ENCODE measurements at regions not wholly inside any gene's neighbourhood (a gene's known extent, or its start where the extent isn't known, plus 50 kb on each side); places are given as distances from the start of the nearest gene placed in this dataset.

DNA sequence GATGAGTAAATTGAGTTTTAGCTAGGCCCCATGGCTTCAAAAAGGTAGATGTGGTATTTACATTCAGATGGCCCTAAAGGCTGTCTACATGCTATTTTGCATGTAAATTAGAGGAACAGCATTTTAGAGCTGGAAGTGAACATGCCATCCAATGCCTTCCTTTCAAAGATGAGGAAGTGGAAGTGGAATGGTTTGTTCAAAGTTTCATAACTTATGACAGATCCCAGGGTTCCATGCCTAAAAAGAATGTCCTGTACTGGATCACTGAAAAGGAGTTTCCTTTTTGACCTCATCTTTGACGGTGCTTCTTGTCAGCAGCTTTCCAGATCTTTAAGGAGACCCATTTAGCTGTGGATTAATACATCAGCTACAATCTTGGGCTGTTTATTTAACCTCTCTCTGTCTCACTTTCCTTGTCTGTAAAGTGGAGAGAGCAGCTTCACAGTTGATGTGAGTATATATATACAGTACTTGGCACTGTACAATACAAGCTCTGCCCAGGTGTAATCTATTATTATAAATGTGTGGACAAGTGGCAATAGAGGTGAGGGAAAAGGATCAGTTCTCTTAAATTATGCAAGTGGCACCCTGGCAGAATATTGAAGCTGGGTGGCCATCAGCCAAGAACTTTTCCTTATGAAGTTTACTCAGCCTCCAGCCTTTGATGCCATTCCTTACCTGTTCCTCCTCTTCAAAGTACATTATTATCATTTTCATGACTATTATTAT lies 68.7 kb upstream of the GOLGA8B start:
- no peaks in the 10 kb centered on the region for H3K36me3 ChIP-seq
- H3K4me3 ChIP-seq: no peak overlapping the region
- no peak for DNase-seq
- no peaks in the 10 kb centered on the region for H3K9me3 ChIP-seq
- H3K27me3 ChIP-seq: no peaks in the 10 kb centered on the region
- TF ChIP-seq, protein P1, sequence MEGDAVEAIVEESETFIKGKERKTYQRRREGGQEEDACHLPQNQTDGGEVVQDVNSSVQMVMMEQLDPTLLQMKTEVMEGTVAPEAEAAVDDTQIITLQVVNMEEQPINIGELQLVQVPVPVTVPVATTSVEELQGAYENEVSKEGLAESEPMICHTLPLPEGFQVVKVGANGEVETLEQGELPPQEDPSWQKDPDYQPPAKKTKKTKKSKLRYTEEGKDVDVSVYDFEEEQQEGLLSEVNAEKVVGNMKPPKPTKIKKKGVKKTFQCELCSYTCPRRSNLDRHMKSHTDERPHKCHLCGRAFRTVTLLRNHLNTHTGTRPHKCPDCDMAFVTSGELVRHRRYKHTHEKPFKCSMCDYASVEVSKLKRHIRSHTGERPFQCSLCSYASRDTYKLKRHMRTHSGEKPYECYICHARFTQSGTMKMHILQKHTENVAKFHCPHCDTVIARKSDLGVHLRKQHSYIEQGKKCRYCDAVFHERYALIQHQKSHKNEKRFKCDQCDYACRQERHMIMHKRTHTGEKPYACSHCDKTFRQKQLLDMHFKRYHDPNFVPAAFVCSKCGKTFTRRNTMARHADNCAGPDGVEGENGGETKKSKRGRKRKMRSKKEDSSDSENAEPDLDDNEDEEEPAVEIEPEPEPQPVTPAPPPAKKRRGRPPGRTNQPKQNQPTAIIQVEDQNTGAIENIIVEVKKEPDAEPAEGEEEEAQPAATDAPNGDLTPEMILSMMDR (IDR thresholded peaks at IDR 0.05): no peak
- TF ChIP-seq EP300 (IDR thresholded peaks at IDR 0.05) (no peak), POLR2A (IDR thresholded peaks at IDR 0.05) (no peak), POLR2AphosphoS5 (IDR thresholded peaks at IDR 0.05) (no peak)
- 37 to 55% (median 50%) methylated on average over 1 of the region's 1 CpG for WGBS, 5 donors
- no peaks in the 10 kb centered on the region for H3K4me1 ChIP-seq
- intact Hi-C loops (cut with DNase I; ENCODE audit: low total_unique reads): no loop called here
- H3K27ac ChIP-seq: no peak overlapping the region

DNA sequence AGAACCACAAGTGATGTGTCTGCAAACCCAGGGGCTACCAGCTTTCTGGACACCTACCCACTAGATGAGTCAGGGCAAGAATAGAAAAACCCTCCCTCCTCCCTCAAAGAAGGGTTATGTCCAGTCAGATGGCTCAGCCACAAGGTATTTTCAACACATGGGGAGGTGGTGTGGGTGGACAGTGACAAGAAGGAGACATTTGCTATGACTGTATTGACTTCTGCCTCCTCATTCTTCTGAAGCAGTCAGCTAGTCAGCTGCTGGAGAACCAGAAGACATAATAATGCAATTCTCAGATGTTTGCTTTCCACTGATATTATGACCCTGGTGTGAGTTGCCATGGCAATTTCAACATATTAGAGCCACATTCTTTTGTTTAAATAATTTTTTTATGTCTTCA lies 66.7 kb upstream of the GOLGA8B start:
- no peak for DNase-seq
- intact Hi-C loops (cut with DNase I; ENCODE audit: low total_unique reads): no loop called here

GRCh38 chr15:34648294-34648631 lies 64.8 kb upstream of the GOLGA8B start:
- no peaks in the 10 kb centered on the region for H3K27me3 ChIP-seq
- no peak for DNase-seq
- H3K4me1 ChIP-seq: no peaks in the 10 kb centered on the region
- 29 to 67% (median 57%) methylated on average over 4 of the region's 4 CpGs for WGBS, 5 donors
- no peak overlapping the region for H3K27ac ChIP-seq
- H3K4me3 ChIP-seq: no peak overlapping the region
- TF ChIP-seq POLR2AphosphoS5 (IDR thresholded peaks at IDR 0.05): no peak
- no peak for TF ChIP-seq POLR2A (IDR thresholded peaks at IDR 0.05)
- no peak for TF ChIP-seq EP300 (IDR thresholded peaks at IDR 0.05)
- TF ChIP-seq, protein P1 (IDR thresholded peaks at IDR 0.05): no peak
- peaks cover 0 to 6% (median 0%) of the 10 kb centered on the region in 4 donors for H3K9me3 ChIP-seq
- no peaks in the 10 kb centered on the region for H3K36me3 ChIP-seq
- intact Hi-C loops (cut with DNase I; ENCODE audit: low total_unique reads): no loop called here

More for the DNA sequence above, 66.7 kb upstream of the GOLGA8B start:
- Histone ChIP-seq H3K27ac (no peak overlapping the region), H3K4me3 (no peak overlapping the region), H3K36me3 (no peaks in the 10 kb centered on the region), H3K9me3 (no peaks in the 10 kb centered on the region), H3K27me3 (no peaks in the 10 kb centered on the region), H3K4me1 (no peaks in the 10 kb centered on the region)
- TF ChIP-seq POLR2AphosphoS5 (IDR thresholded peaks at IDR 0.05) (no peak), EP300 (IDR thresholded peaks at IDR 0.05) (no peak), POLR2A (IDR thresholded peaks at IDR 0.05) (no peak)
- TF ChIP-seq, protein P1 (IDR thresholded peaks at IDR 0.05): no peak

DNA sequence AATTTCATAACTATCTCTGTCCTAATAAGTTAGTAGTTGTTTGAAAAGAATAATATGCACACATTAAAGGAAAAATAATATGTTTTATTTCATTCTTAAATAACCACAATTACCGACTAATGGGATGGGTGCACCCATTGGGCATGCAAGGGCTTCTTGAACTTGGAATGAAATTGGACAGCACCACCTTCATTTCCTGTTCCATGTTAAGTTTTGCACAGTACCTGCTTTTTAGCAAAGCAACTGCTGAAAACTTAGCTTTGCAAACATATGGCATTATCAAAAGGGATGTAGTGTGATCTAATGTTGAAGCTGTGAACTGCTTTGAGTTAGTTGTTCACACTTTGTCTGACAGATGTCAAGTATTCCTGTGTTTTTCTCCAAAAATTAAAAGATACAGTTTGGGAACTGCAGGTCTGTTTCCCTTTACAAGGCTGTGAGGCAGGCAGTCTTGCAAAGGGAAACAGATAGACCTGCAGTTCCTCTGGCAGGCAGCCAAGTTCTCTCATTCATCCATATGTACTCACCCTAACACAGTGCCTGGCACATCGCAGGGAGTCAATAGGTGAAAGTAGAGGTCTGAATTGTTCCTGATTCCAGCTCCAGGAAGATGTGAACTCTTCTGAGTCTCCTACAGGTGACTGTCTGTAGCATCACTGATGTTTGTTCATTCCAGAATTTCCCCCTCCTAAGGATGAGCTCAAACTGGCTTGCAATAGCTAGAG lies 64.3 kb upstream of the GOLGA8B start:
- TF ChIP-seq POLR2A (IDR thresholded peaks at IDR 0.05): no peak
- TF ChIP-seq, protein P1 (IDR thresholded peaks at IDR 0.05): no peak
- no peak for TF ChIP-seq POLR2AphosphoS5 (IDR thresholded peaks at IDR 0.05)
- TF ChIP-seq EP300 (IDR thresholded peaks at IDR 0.05): no peak
- no peaks in the 10 kb centered on the region for H3K27me3 ChIP-seq
- H3K36me3 ChIP-seq: no peaks in the 10 kb centered on the region
- WGBS, 5 donors: 68 to 75% (median 71%) methylated on average over 2 of the region's 2 CpGs
- no peak overlapping the region for H3K27ac ChIP-seq
- H3K4me1 ChIP-seq: no peaks in the 10 kb centered on the region
- intact Hi-C loops (cut with DNase I; ENCODE audit: low total_unique reads): no loop called here
- peak in 1 of 2 donors; percentile 5 for DNase-seq
- H3K4me3 ChIP-seq: no peak overlapping the region
- H3K9me3 ChIP-seq: peaks cover 0 to 6% (median 0%) of the 10 kb centered on the region in 4 donors
